DOHH2 (cell line): ENCODE measurements at regions not wholly inside any gene's neighbourhood (a gene's known extent, or its start where the extent isn't known, plus 50 kb on each side); places are given as distances from the start of the nearest gene placed in this dataset.

ENCODE experiments used
- EZH2phosphoT487 ChIP-seq: fragments of 200-600 bp; sonication (generic); IDR thresholded peaks from 2 replicates; pipeline ENCODE4 v1.6.1; 2017; ENCODE audit warnings: borderline replicate concordance, mild to moderate bottlenecking, antibody characterized with exemption, low read length, moderate library complexity, mixed read lengths
- TF ChIP-seq, protein P1 (sequence below): fragments of 200-600 bp; sonication (generic); IDR thresholded peaks from one replicate; pipeline ENCODE4 v1.5.1; 2014; ENCODE audit warnings: antibody characterized with exemption, mild to moderate bottlenecking, low read depth, low read length; ENCODE audit not compliant: poor library complexity, severe bottlenecking

DNA sequence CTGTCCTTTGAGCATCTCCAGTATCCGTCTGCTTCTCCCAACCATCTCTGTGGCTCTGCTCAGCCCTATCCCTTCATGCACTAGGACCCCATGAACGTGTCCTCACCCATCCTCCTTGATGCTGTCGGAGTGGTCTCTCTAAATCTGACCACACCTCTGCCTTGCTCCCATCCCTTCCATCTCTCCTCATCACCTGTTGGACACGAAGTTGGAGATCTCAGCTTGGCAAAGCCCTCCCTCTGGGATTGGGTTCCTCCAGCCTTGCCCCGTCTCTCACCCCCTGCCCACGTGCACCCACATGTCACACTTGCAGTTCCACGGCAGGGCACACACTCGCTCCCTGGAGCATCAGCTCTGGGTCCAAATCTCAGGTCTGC lies 135.7 kb downstream of the ACTL8 start:
- TF ChIP-seq, protein P1, sequence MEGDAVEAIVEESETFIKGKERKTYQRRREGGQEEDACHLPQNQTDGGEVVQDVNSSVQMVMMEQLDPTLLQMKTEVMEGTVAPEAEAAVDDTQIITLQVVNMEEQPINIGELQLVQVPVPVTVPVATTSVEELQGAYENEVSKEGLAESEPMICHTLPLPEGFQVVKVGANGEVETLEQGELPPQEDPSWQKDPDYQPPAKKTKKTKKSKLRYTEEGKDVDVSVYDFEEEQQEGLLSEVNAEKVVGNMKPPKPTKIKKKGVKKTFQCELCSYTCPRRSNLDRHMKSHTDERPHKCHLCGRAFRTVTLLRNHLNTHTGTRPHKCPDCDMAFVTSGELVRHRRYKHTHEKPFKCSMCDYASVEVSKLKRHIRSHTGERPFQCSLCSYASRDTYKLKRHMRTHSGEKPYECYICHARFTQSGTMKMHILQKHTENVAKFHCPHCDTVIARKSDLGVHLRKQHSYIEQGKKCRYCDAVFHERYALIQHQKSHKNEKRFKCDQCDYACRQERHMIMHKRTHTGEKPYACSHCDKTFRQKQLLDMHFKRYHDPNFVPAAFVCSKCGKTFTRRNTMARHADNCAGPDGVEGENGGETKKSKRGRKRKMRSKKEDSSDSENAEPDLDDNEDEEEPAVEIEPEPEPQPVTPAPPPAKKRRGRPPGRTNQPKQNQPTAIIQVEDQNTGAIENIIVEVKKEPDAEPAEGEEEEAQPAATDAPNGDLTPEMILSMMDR, result no peak
- TF ChIP-seq EZH2phosphoT487, result no peak
